ENCODE measurements at regions not wholly inside any gene's neighbourhood (a gene's known extent, or its start where the extent isn't known, plus 50 kb on each side); places are given as distances from the start of the nearest gene placed in this dataset.

DNA sequence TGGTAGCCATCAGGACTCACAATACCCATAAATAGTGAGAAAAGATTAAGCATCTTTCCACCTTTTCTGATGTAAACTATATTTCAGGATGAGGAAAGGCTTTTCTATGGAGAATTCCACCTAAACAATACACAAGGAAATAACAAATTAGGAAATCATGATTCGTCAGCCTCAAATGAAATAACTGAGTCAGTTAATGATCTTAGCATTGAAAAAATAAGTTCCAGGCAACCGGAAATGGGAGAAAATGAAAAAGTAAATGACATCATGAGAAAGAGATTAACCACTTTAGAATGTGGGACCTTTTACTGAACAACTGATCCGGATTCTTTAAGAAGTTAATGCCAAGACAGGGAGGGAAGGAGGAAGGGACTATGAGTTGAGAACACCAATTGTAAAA is 742.3 kb downstream of the TNS3 start:
- intact Hi-C loops (cut with DNase I) = no loop called here
- Histone ChIP-seq H3K9me3 (no peaks in the 10 kb centered on the region), H3K4me3 (no peak overlapping the region), H3K4me1 (no peaks in the 10 kb centered on the region), H3K27me3 (no peaks in the 10 kb centered on the region), H3K36me3 (no peaks in the 10 kb centered on the region), H3K27ac (no peak overlapping the region)
- DNase-seq (no peak), ATAC-seq (no peak)
- TF ChIP-seq, protein P1, sequence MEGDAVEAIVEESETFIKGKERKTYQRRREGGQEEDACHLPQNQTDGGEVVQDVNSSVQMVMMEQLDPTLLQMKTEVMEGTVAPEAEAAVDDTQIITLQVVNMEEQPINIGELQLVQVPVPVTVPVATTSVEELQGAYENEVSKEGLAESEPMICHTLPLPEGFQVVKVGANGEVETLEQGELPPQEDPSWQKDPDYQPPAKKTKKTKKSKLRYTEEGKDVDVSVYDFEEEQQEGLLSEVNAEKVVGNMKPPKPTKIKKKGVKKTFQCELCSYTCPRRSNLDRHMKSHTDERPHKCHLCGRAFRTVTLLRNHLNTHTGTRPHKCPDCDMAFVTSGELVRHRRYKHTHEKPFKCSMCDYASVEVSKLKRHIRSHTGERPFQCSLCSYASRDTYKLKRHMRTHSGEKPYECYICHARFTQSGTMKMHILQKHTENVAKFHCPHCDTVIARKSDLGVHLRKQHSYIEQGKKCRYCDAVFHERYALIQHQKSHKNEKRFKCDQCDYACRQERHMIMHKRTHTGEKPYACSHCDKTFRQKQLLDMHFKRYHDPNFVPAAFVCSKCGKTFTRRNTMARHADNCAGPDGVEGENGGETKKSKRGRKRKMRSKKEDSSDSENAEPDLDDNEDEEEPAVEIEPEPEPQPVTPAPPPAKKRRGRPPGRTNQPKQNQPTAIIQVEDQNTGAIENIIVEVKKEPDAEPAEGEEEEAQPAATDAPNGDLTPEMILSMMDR (IDR thresholded peaks at IDR 0.05) = no peak

DNA sequence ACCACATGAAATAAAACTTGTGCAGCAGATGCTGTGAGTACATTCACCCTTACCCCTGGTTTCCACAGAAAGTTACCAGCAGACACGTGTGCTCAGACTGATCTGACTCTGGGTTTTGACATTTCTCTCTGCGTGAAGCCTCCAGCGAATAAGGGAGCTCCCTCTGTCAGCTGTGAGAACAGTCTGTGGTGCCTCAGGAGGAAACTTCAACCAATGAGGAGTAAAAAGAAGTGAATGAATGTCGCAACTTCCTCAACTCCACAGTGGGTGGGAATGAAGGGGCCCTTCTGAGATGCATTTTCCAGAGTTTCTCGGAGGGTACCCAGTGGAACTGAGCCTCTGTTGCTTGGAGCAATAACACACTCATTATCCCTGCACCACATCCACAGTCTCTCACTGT is 743.4 kb downstream of the TNS3 start:
- H3K9me3 ChIP-seq = no peaks in the 10 kb centered on the region
- TF ChIP-seq, protein P1 (IDR thresholded peaks at IDR 0.05) = no peak
- no peaks in the 10 kb centered on the region for H3K36me3 ChIP-seq
- H3K27me3 ChIP-seq = no peaks in the 10 kb centered on the region
- ATAC-seq (no peak), DNase-seq (no peak)
- no peaks in the 10 kb centered on the region for H3K4me1 ChIP-seq
- no peak overlapping the region for H3K27ac ChIP-seq
- H3K4me3 ChIP-seq = no peak overlapping the region
- intact Hi-C loops (cut with DNase I) = no loop called here

DNA sequence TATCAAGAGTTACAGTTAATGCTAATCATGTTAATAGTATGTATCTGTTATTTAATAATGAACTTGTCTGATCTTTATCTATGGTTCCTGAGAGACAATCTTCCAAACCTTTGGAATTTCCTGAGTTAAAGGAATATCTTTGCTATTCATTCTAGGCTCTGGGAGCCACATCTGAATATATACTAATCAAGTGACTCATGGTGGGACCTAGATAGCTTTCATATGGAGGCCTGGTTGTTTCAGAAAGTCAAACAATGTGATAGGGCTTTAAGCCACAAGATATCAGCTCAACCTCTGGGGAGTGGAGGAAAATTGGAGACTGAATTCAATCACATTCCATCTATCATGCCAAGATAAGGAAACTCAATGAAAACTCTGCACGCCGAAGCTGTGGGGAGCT is 746.4 kb downstream of the TNS3 start:
- intact Hi-C loops (cut with DNase I) = no loop called here
- ATAC-seq = no peak
- TF ChIP-seq, protein P1 (IDR thresholded peaks at IDR 0.05) = no peak
- no peak overlapping the region for H3K27ac ChIP-seq
- H3K36me3 ChIP-seq = no peaks in the 10 kb centered on the region
- no peaks in the 10 kb centered on the region for H3K9me3 ChIP-seq
- DNase-seq = no peak
- H3K27me3 ChIP-seq = no peaks in the 10 kb centered on the region
- no peak overlapping the region for H3K4me3 ChIP-seq
- H3K4me1 ChIP-seq = no peaks in the 10 kb centered on the region

DNA sequence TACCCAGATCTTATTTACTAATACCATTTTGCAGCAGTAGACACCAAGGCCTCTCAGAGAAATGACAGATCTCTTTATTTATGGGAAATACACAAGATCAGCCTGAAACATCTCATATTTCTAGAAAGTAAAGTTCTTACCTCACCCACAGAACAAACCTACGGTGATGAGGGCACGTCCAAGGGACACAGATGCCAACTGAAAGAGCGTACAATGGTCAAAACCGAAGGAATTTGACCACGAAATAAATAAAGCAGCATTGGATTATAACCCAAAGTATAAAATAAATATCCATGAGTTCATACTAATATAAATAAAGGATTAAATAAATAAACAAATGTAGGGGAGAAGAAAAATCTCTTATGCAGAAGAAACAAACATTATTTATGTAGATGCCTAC is 747.0 kb downstream of the TNS3 start:
- Histone ChIP-seq H3K9me3 (no peaks in the 10 kb centered on the region), H3K27ac (no peak overlapping the region), H3K36me3 (no peaks in the 10 kb centered on the region), H3K4me3 (no peak overlapping the region), H3K27me3 (no peaks in the 10 kb centered on the region), H3K4me1 (no peaks in the 10 kb centered on the region)
- intact Hi-C loops (cut with DNase I) = no loop called here
- TF ChIP-seq, protein P1 (IDR thresholded peaks at IDR 0.05) = no peak
- ATAC-seq (no peak), DNase-seq (no peak)

DNA sequence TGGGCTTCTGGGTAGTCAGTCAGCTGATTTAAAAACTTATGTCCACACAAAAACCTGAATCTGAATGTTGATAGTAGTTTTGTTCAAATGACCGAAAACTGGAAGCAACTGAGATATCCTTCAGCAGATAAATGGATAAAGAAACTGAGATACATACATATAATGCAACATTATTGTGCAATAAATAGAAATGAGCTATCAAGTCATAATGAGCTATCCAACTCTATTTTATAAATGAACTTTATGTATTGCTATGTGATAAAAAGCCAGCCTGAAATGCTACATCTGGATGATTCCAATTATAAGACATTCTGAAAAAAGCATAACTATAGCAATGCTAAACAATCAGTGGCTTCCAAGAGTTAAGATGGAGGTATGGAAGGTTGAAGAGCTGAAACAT is 748.7 kb downstream of the TNS3 start:
- H3K36me3 ChIP-seq = no peaks in the 10 kb centered on the region
- H3K4me3 ChIP-seq = no peak overlapping the region
- H3K27ac ChIP-seq = no peak overlapping the region
- peaks cover 0 to 7% of the 10 kb centered on the region in 2 donors for H3K9me3 ChIP-seq
- intact Hi-C loops (cut with DNase I) = no loop called here
- DNase-seq = peak in 1 of 4 donors; percentile 20
- no peak for ATAC-seq
- TF ChIP-seq, protein P1 (IDR thresholded peaks at IDR 0.05) = no peak
- no peaks in the 10 kb centered on the region for H3K4me1 ChIP-seq
- H3K27me3 ChIP-seq = no peaks in the 10 kb centered on the region

Measured in left lung (tissue), 4 donors.